Activated CD8-positive, alpha-beta memory T cell treated with anti-CD3 and anti-CD28 coated beads, Interleukin-2, amount 50 U/mL, for 4 hours (primary cell): ENCODE measurements at regions not wholly inside any gene's neighbourhood (a gene's known extent, or its start where the extent isn't known, plus 50 kb on each side); places are given as distances from the start of the nearest gene placed in this dataset.

Experiments
- DNase-seq: peaks from one replicate; pipeline ENCODE4 v3.0.0-alpha.2; 2020

DNA sequence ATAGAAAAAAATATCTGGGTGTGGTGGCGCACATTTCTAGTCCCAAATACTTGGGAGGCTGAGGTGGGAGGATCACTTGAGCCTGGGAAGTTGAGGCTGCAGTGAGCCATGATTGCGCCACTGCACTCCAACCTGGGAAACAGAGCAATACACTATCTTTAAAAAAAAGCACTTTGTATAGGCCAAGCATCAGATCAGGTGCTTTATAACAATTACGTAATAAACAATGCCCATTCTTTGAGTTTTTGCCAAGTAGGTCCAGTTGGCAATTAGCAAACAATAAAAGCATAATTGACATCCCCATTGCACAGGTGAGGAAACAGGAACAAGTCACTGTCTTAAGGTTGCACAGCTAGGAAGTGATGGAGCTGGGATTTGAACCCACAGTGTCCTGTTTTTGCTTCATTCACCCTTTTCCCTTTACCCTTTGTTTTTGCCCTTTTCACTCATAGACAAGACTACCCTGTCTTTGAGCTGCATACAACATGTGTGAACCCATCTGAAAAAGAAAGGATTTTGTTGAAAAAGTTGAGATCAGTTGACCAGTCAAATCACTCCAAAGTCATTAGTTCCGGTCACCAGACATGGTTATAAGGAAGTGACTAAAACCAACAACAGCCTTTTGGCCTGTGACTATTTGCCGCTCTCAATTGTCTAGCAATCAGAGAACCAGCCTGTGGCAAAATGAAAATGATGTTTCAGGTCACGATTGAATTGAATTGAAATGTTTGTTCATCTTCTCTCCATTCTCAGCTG is 303.6 kb downstream of the TFAP2C start:
- no peak for DNase-seq

- no peak for DNase-seq
Observed at GRCh38 chr20:56933331-56933698, 304.2 kb downstream of the TFAP2C start.

- no peak for DNase-seq
Observed at GRCh38 chr20:56934888-56935287, 305.8 kb downstream of the TFAP2C start.

DNA sequence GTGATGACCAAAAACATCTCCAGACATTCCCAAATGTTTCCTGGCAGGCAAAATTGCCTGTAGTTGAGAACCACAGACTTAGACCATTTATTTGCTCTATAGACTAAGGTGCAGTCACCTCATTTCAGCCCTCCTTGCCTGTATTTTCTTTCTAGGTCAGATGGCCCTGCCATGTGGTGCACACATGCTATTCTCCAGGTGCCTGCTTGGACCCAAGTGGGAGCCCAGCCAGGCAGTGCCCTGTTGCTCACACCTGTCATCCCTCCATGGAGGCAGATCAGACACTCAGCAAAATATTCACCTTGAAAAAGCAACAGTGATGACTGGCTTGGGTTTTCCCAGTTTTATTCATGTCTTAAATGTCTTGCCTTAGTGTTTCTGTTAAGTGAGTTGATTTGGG is 311.4 kb downstream of the TFAP2C start:
- no peak for DNase-seq

DNA sequence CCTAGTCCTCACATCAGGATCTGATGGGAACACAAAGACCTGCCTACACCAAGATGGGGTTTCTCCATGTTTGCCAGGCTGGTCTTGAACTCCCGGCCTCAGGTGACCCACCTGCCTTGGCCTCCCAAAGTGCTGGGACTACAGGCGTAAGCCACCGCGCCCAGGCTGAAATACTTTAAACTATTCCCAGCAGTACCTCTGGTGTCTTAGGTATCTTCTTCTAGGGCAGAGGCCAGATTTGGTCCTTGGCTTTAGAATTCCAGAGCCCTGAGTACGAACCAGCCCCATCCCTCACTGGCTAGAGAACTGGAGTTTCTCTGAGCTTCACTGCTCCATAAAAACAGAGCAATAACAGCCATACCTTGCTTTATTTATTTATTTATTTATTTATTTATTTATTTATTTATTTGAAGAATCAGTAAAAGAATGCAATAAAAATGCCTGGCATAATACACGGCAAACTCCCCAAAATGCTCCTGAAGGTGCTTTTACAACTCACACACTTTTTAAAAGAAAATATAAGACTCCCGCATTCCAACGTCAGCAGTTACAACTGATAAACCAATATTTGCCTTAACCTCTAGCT is 312.1 kb downstream of the TFAP2C start:
- no peak for DNase-seq

GRCh38 chr20:56943946-56944945 is 315.1 kb downstream of the TFAP2C start:
- no peak for DNase-seq

GRCh38 chr20:56945057-56945456 is 316.0 kb downstream of the TFAP2C start:
- DNase-seq = no peak

GRCh38 chr20:56945901-56946300 is 316.8 kb downstream of the TFAP2C start:
- DNase-seq = no peak

- DNase-seq = no peak
Observed at GRCh38 chr20:56949318-56949717, 317.1 kb downstream of the BMP7 start.

GRCh38 chr20:56952258-56953047 is 314.0 kb downstream of the BMP7 start:
- no peak for DNase-seq

DNA sequence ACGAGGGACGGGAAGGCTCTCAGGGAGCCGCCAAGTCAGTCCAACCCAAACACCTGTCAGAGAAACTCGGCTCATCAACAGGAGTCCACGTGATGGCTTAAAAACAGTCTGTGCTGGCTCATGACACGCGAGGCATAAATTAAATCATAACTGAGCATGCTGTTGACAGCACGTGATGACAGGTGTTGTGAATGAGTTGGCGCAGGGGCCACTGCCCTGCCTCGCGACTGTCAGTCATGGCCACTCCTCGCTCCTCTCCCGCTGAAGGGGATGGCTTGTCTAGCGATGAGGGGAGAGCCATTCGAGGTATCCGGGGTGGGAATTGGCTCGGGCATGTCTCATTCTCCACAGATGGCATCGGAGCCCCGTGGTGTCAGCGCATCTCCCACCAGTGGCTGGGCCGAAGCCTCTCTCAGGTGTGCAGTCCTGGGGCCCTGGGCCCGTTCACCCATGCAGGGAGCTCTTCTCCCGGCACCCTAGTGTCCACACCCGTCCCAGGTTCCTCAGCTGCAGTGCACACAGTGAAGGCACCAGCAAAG is 313.3 kb downstream of the BMP7 start:
- no peak for DNase-seq

DNA sequence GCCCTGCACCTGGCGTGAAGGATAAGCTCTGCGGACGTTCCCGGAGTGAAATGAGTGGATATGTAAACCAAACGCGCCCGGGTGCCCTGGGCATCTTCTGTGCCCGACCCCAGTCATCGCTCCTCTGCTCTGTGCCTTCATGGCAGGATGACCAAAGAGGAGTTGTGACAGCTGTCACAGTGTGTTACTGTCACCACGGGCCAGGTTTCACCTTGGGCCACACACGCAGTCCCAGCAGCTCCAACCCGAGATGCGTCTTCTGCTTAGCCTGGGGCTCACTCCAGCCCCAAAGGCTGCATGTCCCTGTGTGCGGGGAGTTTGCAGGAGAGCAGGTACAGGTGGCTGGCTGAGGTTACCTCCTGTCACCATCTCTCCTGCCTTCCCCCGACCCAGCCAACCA is 311.6 kb downstream of the BMP7 start:
- DNase-seq = no peak

DNA sequence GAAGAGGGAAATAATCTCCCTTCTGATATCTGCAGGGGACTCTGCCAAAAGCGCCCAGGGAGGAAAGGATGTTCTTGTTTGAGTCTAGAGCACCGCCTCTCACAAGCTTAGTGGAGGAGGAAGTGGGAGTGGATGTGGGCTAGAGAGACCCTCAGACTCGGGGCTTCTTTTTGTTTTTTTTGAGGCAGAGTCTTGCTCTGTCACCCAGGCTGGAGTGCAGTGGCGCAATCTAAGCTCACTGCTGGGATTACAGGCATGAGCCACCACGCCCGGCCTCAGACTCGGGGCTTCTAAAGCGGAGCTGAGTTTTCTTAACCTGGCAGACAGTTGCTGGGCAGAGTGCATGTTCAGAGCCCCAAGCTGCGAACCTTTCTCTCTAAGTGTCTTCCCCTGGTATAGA is 310.8 kb downstream of the BMP7 start:
- DNase-seq = no peak

DNA sequence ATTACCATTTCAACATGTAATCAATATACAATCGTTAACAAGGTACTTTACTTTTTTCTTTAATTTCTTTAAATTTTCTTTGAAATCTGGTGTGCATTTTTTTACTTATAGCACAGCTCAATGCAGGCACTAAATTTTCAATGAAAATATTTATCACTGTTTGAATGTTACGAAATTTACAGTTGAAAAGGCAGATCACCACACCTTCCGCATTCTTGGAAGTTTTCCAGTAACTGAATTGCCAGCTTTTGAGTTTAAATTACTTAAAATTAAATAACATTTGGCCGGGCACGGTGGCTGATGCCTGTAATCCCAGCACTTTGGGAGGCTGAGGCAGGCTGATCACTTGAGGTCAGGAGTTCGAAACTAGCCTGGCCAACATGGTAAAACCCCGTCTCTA is 309.9 kb downstream of the BMP7 start:
- no peak for DNase-seq

DNA sequence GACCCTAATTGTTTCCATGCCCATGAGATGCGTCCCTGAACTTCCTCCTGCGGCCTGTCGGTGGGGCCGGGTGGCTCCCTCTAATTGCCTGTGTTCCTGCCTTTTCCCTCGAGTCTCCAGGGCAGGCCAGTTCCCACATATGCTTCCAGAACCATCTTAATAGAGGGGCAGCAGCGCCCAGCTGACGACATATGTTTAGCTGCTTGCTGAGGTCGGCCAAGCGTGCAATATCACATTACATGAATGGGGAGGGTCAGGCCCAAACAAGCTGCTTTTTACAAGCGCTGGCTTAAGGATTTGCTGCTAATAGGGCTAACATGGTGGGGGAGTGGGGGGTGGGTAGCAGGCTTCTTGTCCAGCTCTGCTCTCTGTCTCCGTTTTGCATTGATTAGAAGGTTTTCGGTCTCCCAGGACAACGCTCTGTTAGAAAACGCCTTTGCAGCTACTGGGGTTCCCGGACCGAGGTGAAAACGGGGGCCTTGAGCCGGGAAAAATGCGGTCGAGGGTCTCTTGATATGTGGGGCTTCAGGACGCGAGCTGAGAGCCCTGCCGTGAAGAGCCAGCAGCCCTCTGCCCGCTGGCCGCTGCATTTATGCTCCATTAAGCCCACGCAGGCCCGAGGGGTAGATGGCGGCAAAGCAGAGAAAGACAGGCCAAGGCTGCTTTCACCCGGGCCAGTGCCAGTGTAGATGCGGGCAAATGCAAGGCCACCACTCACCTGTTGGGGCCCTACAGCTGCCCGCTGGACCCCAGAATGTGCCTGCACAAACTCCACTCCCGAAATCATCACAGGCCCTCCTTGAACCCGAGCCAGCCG is 308.5 kb downstream of the BMP7 start:
- no peak for DNase-seq

- no peak for DNase-seq
Observed at GRCh38 chr20:56964901-56965300, 301.5 kb downstream of the BMP7 start.

GRCh38 chr20:56967916-56968315 is 298.5 kb downstream of the BMP7 start:
- DNase-seq = no peak

GRCh38 chr20:56968376-56969048 is 297.9 kb downstream of the BMP7 start:
- DNase-seq = no peak

DNA sequence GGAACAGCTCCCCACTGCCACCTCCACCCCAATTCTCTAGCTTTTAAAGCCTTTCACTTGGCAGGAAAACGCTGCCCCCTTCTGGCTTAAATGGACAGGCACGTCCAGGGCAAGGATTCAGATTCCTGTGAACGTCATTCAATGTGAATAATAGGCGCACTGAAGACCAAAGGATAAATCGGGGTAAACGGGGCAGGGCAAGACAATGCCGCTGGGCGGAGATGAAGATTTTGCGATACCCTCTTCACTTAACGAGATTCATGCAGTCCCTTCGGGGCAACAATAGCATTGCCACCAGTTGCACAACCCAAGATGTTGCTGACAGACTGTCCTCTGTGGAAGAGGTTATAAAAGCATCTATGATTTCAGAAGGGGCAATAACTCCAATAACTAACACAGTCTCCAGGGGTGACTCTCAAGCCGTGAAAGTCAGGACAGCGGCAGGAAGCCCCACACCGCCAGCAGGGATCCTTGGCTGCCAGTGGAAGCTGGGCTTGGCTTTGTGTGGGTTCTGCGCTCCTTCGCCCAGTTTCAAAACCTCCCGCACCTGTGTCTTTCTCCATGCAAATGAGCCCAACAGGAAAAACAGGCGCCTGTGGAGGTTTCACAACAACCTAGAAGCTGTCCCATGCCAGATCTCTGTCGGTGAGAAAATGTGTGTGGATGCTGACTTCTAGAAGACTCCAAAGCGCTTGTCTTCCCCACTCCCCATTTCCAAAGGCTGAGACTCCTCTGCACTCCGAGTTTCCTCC is 291.8 kb downstream of the BMP7 start:
- DNase-seq = no peak

DNA sequence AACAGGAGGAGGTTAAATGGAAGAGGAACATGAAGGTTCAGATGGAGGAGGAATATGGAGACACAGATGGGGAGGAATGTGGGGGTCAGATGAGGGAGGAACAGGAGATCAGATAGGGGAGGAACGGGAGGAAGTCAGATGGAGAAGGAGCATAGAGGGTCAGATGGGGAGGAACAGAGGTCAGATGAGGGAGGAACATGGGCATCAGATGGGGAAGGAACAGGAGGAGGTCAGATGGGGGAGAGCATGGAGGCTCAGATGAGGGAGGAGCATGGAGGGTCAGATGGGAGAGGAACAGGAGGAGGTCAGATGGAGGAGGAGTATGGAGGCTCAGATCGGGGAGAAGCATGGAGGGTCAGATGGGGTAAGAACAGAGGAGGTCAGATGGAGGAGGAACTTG is 290.6 kb downstream of the BMP7 start:
- no peak for DNase-seq
